GM12878 (cell line): ENCODE measurements at regions not wholly inside any gene's neighbourhood (a gene's known extent, or its start where the extent isn't known, plus 50 kb on each side); places are given as distances from the start of the nearest gene placed in this dataset.

ENCODE experiments used
- ATAC-seq: fragments of 200-7000 bp; cut with Tn5 transposase; 3 replicates; pipeline ENCODE4 v1.9.1; 2020; ENCODE audit warnings: mild to moderate bottlenecking, moderate library complexity
- BruUV-seq: library from RNA; stranded (reverse); fragments of 400-500 nt; replicated peaks from 2 replicates; lab custom pipeline; 2021; lab: Mats Ljungman, UMichigan
- CTCF ChIA-PET: fragments of 300-600 bp; sonication (Branson Sonifier 250); formaldehyde crosslinking; extraction: SDS; loops from one replicate; lab custom pipeline; 2021; ENCODE audit warnings: inconsistent platforms; lab: Yijun Ruan, JAX
- POLR2A ChIA-PET: fragments of 350-600 bp; formaldehyde crosslinking; extraction: SDS; loops from one replicate; lab custom pipeline; 2021; ENCODE audit warnings: inconsistent platforms; lab: Charles Lee
- RAD21 ChIA-PET: fragments of 300-600 bp; sonication (Branson Sonifier 250); formaldehyde crosslinking; loops from one replicate; lab custom pipeline; 2023; ENCODE audit warnings: antibody characterized with exemption; ENCODE audit not compliant: unreplicated experiment; lab: Charles Lee
- SMC1A ChIA-PET: fragments of 300-600 bp; sonication (Branson Sonifier 250); formaldehyde crosslinking; loops from one replicate; lab custom pipeline; 2023; ENCODE audit not compliant: unreplicated experiment, uncharacterized antibody; lab: Charles Lee
- DNase-seq: peaks from one replicate; pipeline ENCODE4 v3.0.0-alpha.2; 2011; ENCODE audit warnings: low read depth, low spot score
- FAIRE-seq: peaks from 3 replicates; lab custom pipeline; 2011; peaks lifted over from hg19 to GRCh38; lab: Jason Lieb, UNC
- H2AFZ ChIP-seq: 2 replicates; pipeline ENCODE4 v1.6.0; 2011; ENCODE audit warnings: low read depth, low read length, control low read depth; ENCODE audit not compliant: control insufficient read depth
- H3K27ac ChIP-seq: 2 replicates; pipeline ENCODE4 v1.5.1; 2011; ENCODE audit warnings: control low read depth; ENCODE audit not compliant: control insufficient read depth, insufficient read depth
- H3K27me3 ChIP-seq, 2 experiments: replicated peaks in 1 of 2; 2 replicates each; pipeline versions ENCODE4 v1.6.0 to v1.6.1; 2011; ENCODE audit warnings: low read length in 1 of 2; ENCODE audit not compliant: control insufficient read depth in 2 of 2, insufficient read depth in 2 of 2
- H3K36me3 ChIP-seq, 2 experiments: 2 replicates each; pipeline ENCODE4 v1.5.1; 2011; ENCODE audit warnings: low read length in 1 of 2; ENCODE audit not compliant: control insufficient read depth in 2 of 2, insufficient read depth in 2 of 2
- H3K4me1 ChIP-seq: 2 replicates; pipeline ENCODE4 v1.6.1; 2011; ENCODE audit warnings: mild to moderate bottlenecking, low read length, moderate library complexity, mixed read lengths; ENCODE audit not compliant: control insufficient read depth, insufficient read depth
- H3K4me2 ChIP-seq: 2 replicates; pipeline ENCODE4 v1.6.0; 2011; ENCODE audit warnings: control low read depth; ENCODE audit not compliant: control insufficient read depth, insufficient read depth
- H3K4me3 ChIP-seq: fragments of 200-600 bp; sonication (generic); 2 replicates; pipeline ENCODE4 v1.5.1; 2016
- H3K79me2 ChIP-seq: 2 replicates; pipeline ENCODE4 v1.6.0; 2011; ENCODE audit warnings: low read length; ENCODE audit not compliant: control insufficient read depth, insufficient read depth
- H3K9ac ChIP-seq: 2 replicates; pipeline ENCODE4 v1.8.0; 2011; ENCODE audit warnings: low read length, control low read depth, mixed read lengths; ENCODE audit not compliant: control insufficient read depth, insufficient read depth
- H3K9me3 ChIP-seq: replicated peaks from 3 replicates; pipeline ENCODE4 v1.5.1; 2011; ENCODE audit warnings: mild to moderate bottlenecking, low read length; ENCODE audit not compliant: control insufficient read depth, insufficient read depth
- H4K20me1 ChIP-seq: 2 replicates; pipeline ENCODE4 v1.6.0; 2011; ENCODE audit not compliant: control insufficient read depth, insufficient read depth
- ASH2L ChIP-seq: fragments of 300-600, 200-600 bp; sonication (generic); IDR thresholded peaks from 2 replicates; pipeline ENCODE4 v1.6.1; 2017; ENCODE audit warnings: low read depth, mild to moderate bottlenecking, borderline replicate concordance
- CEBPB ChIP-seq, 2 experiments: fragments of 150-350 bp in 1 of 2; IDR thresholded peaks; 2 replicates each; pipeline ENCODE4 v1.6.1; 2012 to 2014; ENCODE audit warnings: low read depth in 2 of 2, low read length in 2 of 2, borderline replicate concordance in 1 of 2, inconsistent platforms in 1 of 2
- GABPA ChIP-seq: IDR thresholded peaks from 2 replicates; pipeline ENCODE4 v1.6.1; 2014; ENCODE audit warnings: antibody characterized with exemption, low read depth, mild to moderate bottlenecking, inconsistent platforms
- GATAD2B ChIP-seq: fragments of 450-650 bp; conservative IDR thresholded peaks from 2 replicates; pipeline ENCODE4 v1.6.1; 2017; ENCODE audit warnings: low read depth, mild to moderate bottlenecking, moderate library complexity
- HDGF ChIP-seq: fragments of 450-650 bp; IDR thresholded peaks from 2 replicates; pipeline ENCODE4 v1.6.1; 2016; ENCODE audit warnings: antibody characterized with exemption
- IRF5 ChIP-seq: fragments of 450-650 bp; IDR thresholded peaks from 2 replicates; pipeline ENCODE4 v1.6.1; 2017; ENCODE audit warnings: borderline replicate concordance
- KLF5 ChIP-seq: fragments of 450-650 bp; IDR thresholded peaks from 2 replicates; pipeline ENCODE4 v1.6.1; 2014; ENCODE audit warnings: mild to moderate bottlenecking; ENCODE audit not compliant: partially characterized antibody
- PBX3 ChIP-seq: IDR thresholded peaks from 2 replicates; pipeline ENCODE4 v1.6.1; 2011; ENCODE audit warnings: mild to moderate bottlenecking, low read depth, low read length, moderate library complexity; ENCODE audit not compliant: insufficient replicate concordance
- POLR2AphosphoS2 ChIP-seq: IDR thresholded peaks from 2 replicates; pipeline ENCODE4 v1.6.1; 2011; ENCODE audit warnings: low read depth, mild to moderate bottlenecking, low read length, improper control_type of control experiment, moderate library complexity
- POLR2AphosphoS5 ChIP-seq: IDR thresholded peaks from 2 replicates; pipeline ENCODE4 v1.6.1; 2011; ENCODE audit warnings: mild to moderate bottlenecking, low read length, inconsistent platforms
- POU2F2 ChIP-seq: IDR thresholded peaks from 3 replicates; pipeline ENCODE4 v1.6.1; 2011; ENCODE audit warnings: low read depth, mild to moderate bottlenecking, low read length, borderline replicate concordance
- PRDM15 ChIP-seq: fragments of 450-650 bp; formaldehyde crosslinking; IDR thresholded peaks from 2 replicates; pipeline ENCODE4 v1.4.0; 2020; ENCODE audit warnings: mild to moderate bottlenecking, moderate library complexity
- RB1 ChIP-seq: fragments of 450-650 bp; formaldehyde crosslinking; IDR thresholded peaks from 2 replicates; pipeline ENCODE4 v1.6.1; 2017; ENCODE audit warnings: mild to moderate bottlenecking, borderline replicate concordance
- RELB ChIP-seq: fragments of 450-650 bp; IDR thresholded peaks from 2 replicates; pipeline ENCODE4 v1.6.1; 2017; ENCODE audit warnings: low read depth, mild to moderate bottlenecking, moderate library complexity
- ZBTB33 ChIP-seq: fragments of 450-650 bp; IDR thresholded peaks from 2 replicates; pipeline ENCODE4 v1.6.1; 2017; ENCODE audit warnings: mild to moderate bottlenecking
- WGBS: methylation state at CpG from one replicate; pipeline ENCODE4 v1.1.6; 2016; ENCODE audit warnings: low lambda C conversion rate; ENCODE audit not compliant: insufficient replicate concordance, insufficient coverage; ENCODE audit errors: missing lambda C conversion rate; 5-methylcytosine and 5-hydroxymethylcytosine counted together
- in situ Hi-C: fragments of 300-500 bp; cut with MboI; formaldehyde crosslinking; loops from 9 replicates; pipeline ENCODE4 v1.14.3; 2018; ENCODE audit warnings: mixed read lengths
- intact Hi-C: fragments of 100-400 bp; cut with micrococcal nuclease; formaldehyde crosslinking; loops from one replicate; pipeline ENCODE4 v1.14.2; 2022; ENCODE audit not compliant: unreplicated experiment

GRCh38 chr9:87071473-87071872 is 124.2 kb upstream of the GAS1 start:
- no peak overlapping the region for H3K4me3 ChIP-seq
- DNase-seq = no peak
- RAD21 ChIA-PET = no interaction called here
- no peak for FAIRE-seq
- no peaks in the 10 kb centered on the region for H3K27me3 ChIP-seq
- POLR2A ChIA-PET = no interaction called here
- BruUV-seq = no TSS peak
- intact Hi-C loops (no loop called here), in situ Hi-C loops (no loop called here)
- no peaks in the 10 kb centered on the region for H3K4me1 ChIP-seq
- H3K4me2 ChIP-seq = no peak overlapping the region
- no peaks in the 10 kb centered on the region for H3K79me2 ChIP-seq
- H3K36me3 ChIP-seq = no peaks in the 10 kb centered on the region
- H4K20me1 ChIP-seq = no peaks in the 10 kb centered on the region
- CTCF ChIA-PET = no interaction called here
- SMC1A ChIA-PET = no interaction called here
- H3K9me3 ChIP-seq = no peaks in the 10 kb centered on the region
- H3K27ac ChIP-seq = no peak overlapping the region
- H3K9ac ChIP-seq = no peak overlapping the region
- no peak for ATAC-seq
- 26% methylated on average over 3 of the region's 3 CpGs for WGBS
- no peak overlapping the region for H2AFZ ChIP-seq
- no peak for TF ChIP-seq RELB
- no peak for TF ChIP-seq CEBPB (IDR thresholded peaks at IDR 0.05; ENCODE audit: borderline replicate concordance in 1 of 2, low read depth in 2 of 2, low read length in 2 of 2)
- no peak for TF ChIP-seq GABPA
- no peak for TF ChIP-seq PRDM15 (CRISPR knock-in tag)
- TF ChIP-seq HDGF = no peak
- no peak for TF ChIP-seq RB1
- no peak for TF ChIP-seq POLR2AphosphoS5
- no peak for TF ChIP-seq PBX3
- no peak for TF ChIP-seq KLF5
- TF ChIP-seq IRF5 = no peak
- no peak for TF ChIP-seq ASH2L
- no peak for TF ChIP-seq GATAD2B
- TF ChIP-seq POU2F2 = no peak
- TF ChIP-seq POLR2AphosphoS2 = no peak
- TF ChIP-seq ZBTB33 = no peak
